Activated T-cell treated with anti-CD3 and anti-CD28 coated beads for 48 hours (primary cell): ENCODE measurements at regions not wholly inside any gene's neighbourhood (a gene's known extent, or its start where the extent isn't known, plus 50 kb on each side); places are given as distances from the start of the nearest gene placed in this dataset.

ENCODE experiments used
- DNase-seq: peaks from one replicate; pipeline ENCODE4 v3.0.0-alpha.2; 2020; ENCODE audit warnings: low read depth

DNA sequence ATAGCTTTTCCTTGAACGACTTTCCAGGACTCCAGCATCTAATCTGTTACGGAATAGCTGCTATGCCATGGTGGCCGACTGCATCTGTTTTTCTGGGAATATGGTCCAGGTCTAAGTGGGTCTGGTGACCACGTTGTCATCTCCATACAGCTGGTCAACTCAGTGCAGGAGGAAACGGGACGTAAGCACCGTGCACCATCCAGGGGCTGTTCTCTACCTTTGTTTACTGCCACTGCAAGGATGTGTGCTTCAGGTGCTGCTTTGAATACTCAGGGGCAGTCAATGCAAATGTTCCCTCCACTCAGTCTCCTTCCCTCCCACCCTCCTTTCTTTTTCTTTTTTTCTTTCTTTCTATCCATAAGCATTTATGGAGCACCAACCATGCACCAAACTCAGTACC lies 648.2 kb downstream of the VRK1 start:
- no peak for DNase-seq

GRCh38 chr14:97446087-97446486 lies 648.9 kb downstream of the VRK1 start:
- DNase-seq = no peak

GRCh38 chr14:97452314-97452713 lies 655.1 kb downstream of the VRK1 start:
- no peak for DNase-seq

DNA sequence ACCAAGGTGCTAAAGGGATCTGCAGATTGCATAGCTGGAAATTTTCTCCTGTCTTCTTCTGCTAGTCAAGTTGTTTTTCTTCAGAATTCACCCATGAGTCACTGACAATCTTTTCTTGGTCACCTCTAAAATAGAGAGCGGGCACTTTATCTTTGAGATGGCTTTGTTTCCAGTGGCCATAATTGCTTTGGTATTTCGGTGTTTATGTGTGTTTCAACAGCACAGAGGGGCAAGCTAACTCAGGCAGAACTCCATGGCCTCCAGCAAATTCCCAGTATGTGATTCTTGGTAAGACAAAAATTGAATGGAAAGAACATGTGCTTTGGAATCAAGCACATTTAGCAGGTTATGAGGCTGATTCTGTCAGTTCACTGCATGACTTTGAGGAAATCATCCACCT lies 656.8 kb downstream of the VRK1 start:
- no peak for DNase-seq

DNA sequence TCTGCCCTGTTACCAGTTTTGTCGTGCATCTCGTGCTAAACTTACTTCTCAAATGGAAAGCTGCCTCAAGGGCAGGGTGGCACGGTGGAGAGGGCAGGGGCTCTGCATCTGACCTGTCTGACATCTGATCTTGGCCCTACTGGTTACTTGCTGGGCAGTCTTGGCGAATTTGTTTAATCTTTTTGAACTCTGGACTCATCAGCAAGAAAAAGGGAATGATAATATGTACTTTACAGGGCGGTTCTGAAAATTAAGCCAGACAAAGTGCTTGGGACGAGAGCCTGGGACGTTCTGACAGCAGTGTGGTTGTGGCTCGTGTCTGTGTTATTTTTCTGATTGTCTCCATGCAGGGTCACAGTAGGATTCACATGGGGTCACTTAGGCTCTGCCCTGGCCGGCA lies 659.3 kb downstream of the VRK1 start:
- no peak for DNase-seq

- DNase-seq = peak; percentile 63
These were observed 659.8 kb downstream of the VRK1 start for GRCh38 chr14:97456958-97457357.

DNA sequence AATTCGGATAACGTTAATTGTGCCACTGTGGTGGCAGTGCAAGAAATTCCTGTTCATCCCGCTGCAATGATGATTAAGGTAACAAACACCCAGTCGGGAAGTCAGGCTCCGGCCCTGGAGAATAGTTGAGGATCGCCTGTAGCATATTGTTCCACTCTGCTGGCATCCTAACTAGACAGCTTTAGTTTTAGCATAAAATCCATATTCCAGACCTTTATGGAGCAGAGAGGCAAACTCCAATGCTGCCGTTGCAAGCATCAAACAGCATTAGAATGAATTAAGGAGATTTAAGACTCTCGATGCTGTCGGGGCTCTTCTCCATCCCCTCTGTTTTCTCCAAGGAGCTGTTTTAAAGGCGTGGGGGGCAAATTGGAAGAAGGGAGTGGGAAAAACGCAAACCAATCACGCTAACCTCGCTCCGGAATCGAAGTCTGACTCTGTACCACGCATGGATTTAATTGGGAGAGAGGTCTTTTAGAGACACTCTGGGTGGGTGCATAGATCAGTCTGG lies 660.4 kb downstream of the VRK1 start:
- no peak for DNase-seq

DNA sequence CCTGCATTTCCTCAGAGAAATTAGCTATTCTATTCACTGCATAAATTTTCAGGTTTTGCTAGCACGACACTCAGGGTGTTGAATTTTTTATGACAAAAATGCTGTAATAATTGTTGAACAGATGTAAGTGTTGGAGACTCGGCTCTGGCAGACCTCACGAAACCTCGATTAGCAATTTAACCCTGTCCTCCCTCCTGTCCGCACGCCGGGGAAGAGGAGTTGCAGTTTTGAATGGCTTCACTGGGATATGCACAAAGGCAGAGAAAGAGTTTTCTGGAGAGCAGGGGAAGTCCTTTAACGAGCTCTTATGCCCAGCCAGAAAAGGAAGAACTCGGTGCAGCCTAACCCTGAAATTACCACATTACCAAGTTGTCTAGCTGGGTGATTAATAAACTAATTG lies 661.1 kb downstream of the VRK1 start:
- no peak for DNase-seq

- peak; percentile 73 for DNase-seq
These were observed 661.7 kb downstream of the VRK1 start for GRCh38 chr14:97458661-97459579.

DNA sequence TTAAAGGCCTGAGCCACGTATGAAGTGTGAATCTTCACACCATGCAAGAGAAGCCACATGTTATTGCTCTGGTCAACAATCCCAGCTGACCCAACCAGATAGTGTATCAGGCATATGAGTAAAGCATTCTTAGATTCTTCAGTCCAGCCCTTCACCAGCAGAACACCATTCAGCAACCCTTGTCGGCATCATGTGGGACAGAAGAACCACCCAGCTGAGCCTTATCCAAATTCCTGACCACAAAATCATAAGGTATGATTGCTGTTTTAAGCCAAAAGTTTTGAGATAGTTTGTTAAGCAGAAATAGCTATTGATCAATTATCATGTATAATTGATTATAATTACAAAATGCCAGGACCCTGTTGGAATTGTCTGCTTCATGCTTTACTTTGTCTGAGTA lies 664.9 kb downstream of the VRK1 start:
- no peak for DNase-seq

GRCh38 chr14:97468220-97468619 lies 671.0 kb downstream of the VRK1 start:
- DNase-seq = no peak

DNA sequence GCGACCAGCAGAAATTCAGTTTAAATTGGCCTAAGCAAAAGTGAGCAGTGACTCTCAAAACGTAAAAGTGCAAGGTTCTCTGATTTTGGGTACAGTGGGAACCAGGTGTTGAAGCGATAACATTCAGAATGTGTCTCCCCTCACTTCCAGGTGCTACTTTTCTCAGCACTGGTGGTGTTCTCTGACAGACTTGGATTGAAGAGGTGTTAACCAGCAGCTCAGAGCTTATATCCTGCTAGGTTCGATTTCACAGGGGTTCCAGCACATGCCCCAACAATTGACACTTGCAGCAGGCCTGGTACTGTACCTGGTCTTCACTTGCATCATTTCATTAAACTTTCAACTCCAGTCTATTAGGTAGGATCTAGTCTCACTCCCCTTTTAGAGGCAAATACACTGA lies 680.2 kb downstream of the VRK1 start:
- no peak for DNase-seq

DNA sequence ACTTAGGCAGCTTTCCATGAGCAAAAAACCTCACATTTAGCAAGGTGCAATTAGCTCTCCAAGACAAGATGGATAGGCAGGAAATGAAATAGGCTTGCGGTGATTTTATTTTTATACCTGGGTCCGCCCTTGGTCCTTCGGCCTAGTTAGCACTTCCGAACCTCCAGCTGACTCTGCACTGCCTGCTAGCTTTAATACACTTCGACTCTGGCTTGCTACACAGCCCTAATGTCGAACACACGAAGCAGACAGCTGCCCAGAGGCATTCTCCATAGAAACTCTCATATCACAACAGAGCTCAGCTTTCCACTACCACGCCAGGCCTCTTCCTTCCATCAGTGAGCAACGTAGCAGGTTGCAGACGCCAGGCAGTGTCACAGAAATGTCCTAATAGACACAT lies 688.0 kb downstream of the VRK1 start:
- DNase-seq = no peak

DNA sequence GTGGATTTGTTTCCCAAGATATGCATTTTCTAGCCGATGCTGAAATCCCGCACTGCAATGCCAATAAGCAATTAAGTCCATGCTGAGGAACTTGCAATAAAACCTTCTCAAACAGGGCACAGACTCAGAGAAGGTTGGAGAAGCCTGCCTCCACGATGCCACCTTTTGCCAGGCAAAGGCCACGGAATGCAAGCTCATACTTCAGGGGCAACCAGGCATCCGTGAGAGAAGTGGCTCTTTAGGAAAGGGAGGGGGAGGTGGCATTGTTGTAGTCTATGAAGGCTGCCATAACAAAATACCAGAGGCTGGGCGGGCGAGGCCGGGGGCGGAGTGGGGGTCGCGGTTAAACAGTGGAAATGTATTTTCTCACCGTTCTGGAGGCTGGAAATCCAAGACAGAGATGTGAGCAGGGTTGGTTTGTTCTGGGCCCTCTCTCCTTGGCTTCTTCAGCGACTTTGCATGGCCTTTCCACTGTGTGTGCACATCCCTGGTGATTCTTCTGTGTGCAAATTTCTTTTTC lies 689.5 kb downstream of the VRK1 start:
- DNase-seq = no peak

- DNase-seq = no peak
These were observed 692.6 kb downstream of the VRK1 start for GRCh38 chr14:97489750-97490149.

GRCh38 chr14:97490521-97491070 lies 693.4 kb downstream of the VRK1 start:
- no peak for DNase-seq

DNA sequence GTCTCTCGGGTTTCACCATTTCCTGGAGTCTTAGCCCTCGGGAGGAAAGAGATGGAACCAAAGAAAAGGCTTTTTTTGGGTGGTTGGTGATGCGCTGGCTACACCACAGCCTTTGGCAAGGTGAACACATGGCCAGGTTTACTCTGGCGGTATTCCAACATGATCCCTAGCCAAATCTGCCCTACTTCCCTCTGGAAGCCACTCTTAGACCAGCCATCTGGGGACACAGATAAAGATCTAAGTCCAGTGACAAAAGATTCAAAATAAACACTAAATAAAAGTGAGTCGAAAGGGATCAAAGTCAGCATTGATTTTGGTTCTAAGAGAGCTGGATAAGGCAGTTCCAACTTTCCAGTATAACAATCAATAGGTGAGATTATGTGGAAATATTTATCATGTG lies 694.5 kb downstream of the VRK1 start:
- no peak for DNase-seq

DNA sequence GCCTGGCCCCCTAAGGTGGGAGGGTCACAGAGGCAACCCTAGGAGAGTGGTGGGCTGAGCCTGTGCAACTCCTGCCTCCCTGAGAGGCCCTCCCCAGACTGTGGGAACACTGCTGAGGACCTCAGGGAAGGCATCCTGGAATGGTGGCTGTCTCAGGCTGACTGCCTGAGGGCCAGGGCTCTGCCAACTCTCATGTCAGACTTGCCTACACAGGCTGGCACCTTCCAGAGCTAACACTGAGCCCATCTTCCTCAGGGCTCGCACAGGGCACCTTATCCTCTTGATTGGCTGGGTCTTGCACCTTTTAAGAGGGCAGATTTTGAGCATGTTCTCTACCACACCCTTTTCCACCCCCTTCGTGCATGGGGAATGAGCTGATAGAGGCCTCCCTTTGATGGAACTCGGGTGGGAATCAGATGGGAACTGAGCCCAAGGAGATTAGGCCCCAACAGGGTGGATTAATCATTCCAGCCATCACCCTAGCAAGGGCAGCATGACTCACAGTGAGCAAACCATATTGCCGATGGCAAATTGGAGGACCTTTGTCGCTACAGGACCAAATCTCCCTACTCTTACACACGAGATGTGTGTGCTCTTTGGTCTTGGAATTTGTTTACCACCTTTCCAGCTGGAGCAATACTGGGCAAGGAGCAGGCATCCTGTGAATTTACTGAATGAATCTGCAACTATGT lies 702.8 kb downstream of the VRK1 start:
- no peak for DNase-seq

DNA sequence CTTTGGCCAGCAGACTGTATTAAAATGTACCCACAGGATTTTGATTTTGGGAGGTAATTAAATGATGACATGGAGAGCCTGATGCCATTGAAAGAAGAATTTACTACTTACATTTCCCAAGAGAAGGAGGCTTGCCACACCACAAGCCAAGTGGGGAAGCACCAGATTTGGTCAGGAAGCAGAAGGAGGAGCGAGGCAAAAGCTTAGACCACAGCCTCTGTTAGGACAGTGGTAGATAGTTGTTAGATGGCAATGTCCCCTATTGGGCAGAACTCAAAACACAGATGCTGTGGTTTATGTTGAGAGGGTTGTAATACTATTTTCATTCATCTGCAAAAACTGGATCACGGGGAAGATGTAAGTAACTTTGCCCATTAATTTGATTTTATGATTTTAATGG lies 709.4 kb downstream of the VRK1 start:
- DNase-seq = no peak

GRCh38 chr14:97513891-97514290 lies 716.7 kb downstream of the VRK1 start:
- no peak for DNase-seq

DNA sequence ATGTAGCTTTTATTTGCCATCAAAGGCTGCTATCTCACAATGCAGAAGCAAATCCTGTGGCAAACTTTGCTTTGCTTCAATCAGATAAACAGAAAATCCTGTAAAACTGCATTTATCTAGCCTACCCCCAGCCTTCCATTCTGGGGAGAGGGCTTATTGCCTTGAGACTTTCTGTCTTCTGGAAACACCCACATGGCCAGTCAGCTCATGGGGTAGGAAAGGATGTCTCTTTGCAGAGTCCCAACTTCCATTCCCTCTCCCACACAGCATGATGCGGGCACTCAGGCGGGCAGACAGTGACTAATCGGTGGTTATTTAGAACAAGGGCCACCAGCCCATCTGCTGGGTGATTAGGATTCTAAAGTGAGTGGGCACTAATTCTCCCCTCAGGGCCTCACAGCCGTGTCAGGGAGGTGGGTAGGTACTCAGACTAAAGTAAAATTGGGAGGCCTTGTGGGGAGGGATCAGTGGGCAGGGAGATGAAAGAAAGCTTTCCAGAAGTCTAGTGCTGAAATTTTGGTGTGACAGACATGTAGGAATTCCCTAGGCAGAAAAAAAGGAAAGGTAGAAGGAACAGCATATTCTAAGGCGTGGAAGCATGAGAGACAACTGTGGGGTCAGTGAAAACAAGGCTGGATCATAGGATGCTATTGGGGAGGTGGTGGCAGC lies 720.5 kb downstream of the VRK1 start:
- no peak for DNase-seq

- DNase-seq = no peak
These were observed 726.8 kb downstream of the VRK1 start for GRCh38 chr14:97523936-97524335.
